GM20000 (cell line): ENCODE measurements at regions not wholly inside any gene's neighbourhood (a gene's known extent, or its start where the extent isn't known, plus 50 kb on each side); places are given as distances from the start of the nearest gene placed in this dataset.
"Not testable (repeated sequence)": the region's sequence is repeated elsewhere in the genome, so short reads cannot be mapped to it uniquely, and the experiment has no call there.

ENCODE experiments used
- DNase-seq: peaks from one replicate; pipeline ENCODE4 v3.0.0; 2012; ENCODE audit warnings: low spot score
- CTCF ChIP-seq: IDR thresholded peaks from 2 replicates; pipeline ENCODE4 v1.5.1; 2012; ENCODE audit warnings: mild to moderate bottlenecking, control low read depth; ENCODE audit errors: extremely low read depth, missing control alignments

- no peak for DNase-seq
- no peak for TF ChIP-seq CTCF
Measured at GRCh38 chr20:17866234-17867001, 102.2 kb downstream of the SNX5 start.

GRCh38 chr20:17863577-17864292 lies 104.9 kb downstream of the SNX5 start:
- no peak for DNase-seq
- no peak for TF ChIP-seq CTCF

GRCh38 chr20:17863209-17863576 lies 105.4 kb downstream of the SNX5 start:
- DNase-seq: no peak
- TF ChIP-seq CTCF: no peak

- no peak for DNase-seq
- TF ChIP-seq CTCF: no peak
Measured at GRCh38 chr20:17862171-17862570, 106.4 kb downstream of the SNX5 start.

GRCh38 chr20:17861620-17862019 lies 107.0 kb downstream of the SNX5 start:
- DNase-seq: not testable (repeated sequence)

GRCh38 chr20:17860301-17861197 lies 108.0 kb downstream of the SNX5 start:
- DNase-seq: no peak
- no peak for TF ChIP-seq CTCF

GRCh38 chr20:17859616-17860232 lies 108.9 kb downstream of the SNX5 start:
- TF ChIP-seq CTCF: no peak

More at GRCh38 chr20:17859616-17860232, 108.9 kb downstream of the SNX5 start:
- DNase-seq: peak; percentile 50
